K562 (cell line): ENCODE measurements at regions not wholly inside any gene's neighbourhood (a gene's known extent, or its start where the extent isn't known, plus 50 kb on each side); places are given as distances from the start of the nearest gene placed in this dataset.

ENCODE experiments used
- ATAC-seq: fragments of 200-7000 bp; cut with Tn5 transposase; 3 replicates; pipeline ENCODE4 v1.9.1; 2020; ENCODE audit warnings: moderate library complexity
- BruUV-seq: library from RNA; stranded (reverse); fragments of 400-500 nt; replicated peaks from 2 replicates; lab custom pipeline; 2021; lab: Mats Ljungman, UMichigan
- CTCF ChIA-PET: fragments of 300-600 bp; formaldehyde crosslinking; extraction: SDS; loops from one replicate; lab custom pipeline; 2021; ENCODE audit warnings: low intra/inter-chr PET ratio; lab: Yijun Ruan, JAX
- POLR2A ChIA-PET: fragments of 300-600, 350-650 bp; sonication (Branson Sonifier 250); formaldehyde crosslinking; extraction: SDS; loops from one replicate; lab custom pipeline; 2021; ENCODE audit warnings: antibody characterized with exemption, inconsistent platforms; lab: Yijun Ruan, JAX
- DNase-seq, 4 experiments: peaks; one replicate each; pipeline versions ENCODE4 v3.0.0 to v3.0.0-alpha.2; 2011 to 2018; ENCODE audit warnings: low spot score in 3 of 4, mixed read lengths in 3 of 4; ENCODE audit errors: extremely low read depth in 1 of 4
- FAIRE-seq: peaks from 2 replicates; lab custom pipeline; 2011; peaks lifted over from hg19 to GRCh38; lab: Jason Lieb, UNC
- H2AFZ ChIP-seq: 2 replicates; pipeline ENCODE4 v1.6.0; 2011; ENCODE audit warnings: low read depth, low read length, control low read depth, inconsistent platforms
- H3K27ac ChIP-seq: fragments of 200-600 bp; 3 replicates; pipeline ENCODE4 v1.8.0; 2011; ENCODE audit warnings: low read depth, mild to moderate bottlenecking, control low read depth, inconsistent platforms, low read length, moderate library complexity, mixed read lengths; ENCODE audit errors: extremely low read depth
- H3K27me3 ChIP-seq, 2 experiments: fragments of 300-600 bp in 1 of 2; 2 replicates in 1 of 2; 3 replicates in 1 of 2; pipeline versions ENCODE4 v1.6.0 to v1.8.0; 2011; ENCODE audit warnings: inconsistent platforms in 2 of 2, low read length in 2 of 2, mild to moderate bottlenecking in 1 of 2, mixed read lengths in 1 of 2, moderate library complexity in 1 of 2; ENCODE audit not compliant: control insufficient read depth in 2 of 2, insufficient read depth in 2 of 2
- H3K36me3 ChIP-seq: fragments of 300-600 bp; 3 replicates; pipeline ENCODE4 v1.8.0; 2011; ENCODE audit warnings: mild to moderate bottlenecking, low read length, inconsistent platforms; ENCODE audit not compliant: control insufficient read depth, insufficient read depth
- H3K4me1 ChIP-seq, 2 experiments: fragments of 200-600 bp in 1 of 2; replicated peaks in 1 of 2; 2 replicates in 1 of 2; 3 replicates in 1 of 2; pipeline versions ENCODE4 v1.5.1 to v1.8.0; 2011; ENCODE audit warnings: inconsistent platforms in 2 of 2, low read length in 2 of 2, mild to moderate bottlenecking in 1 of 2, mixed read lengths in 1 of 2, moderate library complexity in 1 of 2; ENCODE audit not compliant: control insufficient read depth in 2 of 2, insufficient read depth in 2 of 2
- H3K4me2 ChIP-seq: 2 replicates; pipeline ENCODE4 v1.6.1; 2011; ENCODE audit warnings: low read length, control low read depth, inconsistent platforms, mixed read lengths; ENCODE audit not compliant: insufficient read depth
- H3K4me3 ChIP-seq: fragments of 200-600 bp; sonication (generic), shearing (Covaris generic); 2 replicates; pipeline ENCODE4 v1.5.1; 2016; ENCODE audit warnings: control low read depth, inconsistent platforms
- H3K79me2 ChIP-seq: fragments of 200-600 bp; 3 replicates; pipeline ENCODE4 v1.8.0; 2011; ENCODE audit warnings: low read length, inconsistent platforms; ENCODE audit not compliant: control insufficient read depth, insufficient read depth
- H3K9ac ChIP-seq, 2 experiments: 2 replicates each; pipeline versions ENCODE4 v1.6.0 to v1.6.1; 2011; ENCODE audit warnings: low read depth in 2 of 2, low read length in 2 of 2, control low read depth in 1 of 2, inconsistent platforms in 1 of 2, mild to moderate bottlenecking in 1 of 2, mixed read lengths in 1 of 2; ENCODE audit not compliant: insufficient read depth in 1 of 2
- H3K9me1 ChIP-seq: one replicate; pipeline ENCODE4 v1.6.0; 2011; ENCODE audit warnings: inconsistent platforms, mild to moderate bottlenecking, low read length, moderate library complexity; ENCODE audit not compliant: control insufficient read depth, insufficient read depth
- H3K9me3 ChIP-seq: replicated peaks from 2 replicates; pipeline ENCODE4 v1.5.1; 2011; ENCODE audit warnings: low read depth, low read length, inconsistent platforms; ENCODE audit not compliant: control insufficient read depth, insufficient read depth
- H4K20me1 ChIP-seq: replicated peaks from 2 replicates; pipeline ENCODE4 v1.6.1; 2011; ENCODE audit warnings: low read length, inconsistent platforms, mixed read lengths; ENCODE audit not compliant: control insufficient read depth, insufficient read depth
- ARID4B ChIP-seq: sonication (generic); formaldehyde crosslinking; IDR thresholded peaks from 2 replicates; pipeline ENCODE4 v1.8.0; 2022; ENCODE audit warnings: mild to moderate bottlenecking, missing genetic modification reagents
- BHLHE40 ChIP-seq: IDR thresholded peaks from 2 replicates; pipeline ENCODE4 v1.6.1; 2011; ENCODE audit warnings: low read length, improper control_type of control experiment
- ELF4 ChIP-seq: fragments of 450-650 bp; formaldehyde crosslinking; IDR thresholded peaks from 2 replicates; pipeline ENCODE4 v1.4.0; 2022; ENCODE audit warnings: missing genetic modification characterization
- GTF2E2 ChIP-seq: fragments of 200-800 bp; sonication (Bioruptor generic); IDR thresholded peaks from 2 replicates; pipeline ENCODE4 v1.6.1; 2016; ENCODE audit warnings: missing genetic modification characterization, missing compliant biosample characterization
- POLR3G ChIP-seq: IDR thresholded peaks from 2 replicates; pipeline ENCODE4 v1.6.1; 2011; ENCODE audit not compliant: insufficient read length, insufficient replicate concordance; ENCODE audit errors: extremely low read depth
- PURB ChIP-seq: sonication (generic); formaldehyde crosslinking; IDR thresholded peaks from 2 replicates; pipeline ENCODE4 v1.9.0; 2021; ENCODE audit warnings: low read depth, mild to moderate bottlenecking, missing genetic modification reagents
- RBM25 ChIP-seq: fragments of 200-400 bp; formaldehyde crosslinking; IDR thresholded peaks from 2 replicates; pipeline ENCODE4 v1.6.1; 2018; ENCODE audit warnings: low read length, low read depth, moderate library complexity; ENCODE audit not compliant: severe bottlenecking
- SMAD2 ChIP-seq: fragments of 150-350 bp; IDR thresholded peaks from 2 replicates; pipeline ENCODE4 v1.6.1; 2014; ENCODE audit warnings: low read depth, mild to moderate bottlenecking, low read length
- TAF15 ChIP-seq: fragments of 200-400 bp; formaldehyde crosslinking; IDR thresholded peaks from 2 replicates; pipeline ENCODE4 v1.6.1; 2017; ENCODE audit warnings: mild to moderate bottlenecking, low read depth, low read length, moderate library complexity
- TFAP4 ChIP-seq: sonication (generic); formaldehyde crosslinking; IDR thresholded peaks from 2 replicates; pipeline ENCODE4 v1.8.0; 2022; ENCODE audit warnings: missing genetic modification reagents, mild to moderate bottlenecking, moderate library complexity, borderline replicate concordance
- XRCC3 ChIP-seq: fragments of 450-650 bp; IDR thresholded peaks from 2 replicates; pipeline ENCODE4 v1.6.1; 2017; ENCODE audit warnings: mild to moderate bottlenecking, moderate library complexity
- ZBTB1 ChIP-seq: sonication (generic); formaldehyde crosslinking; IDR thresholded peaks from 2 replicates; pipeline ENCODE4 v1.8.1; 2023; ENCODE audit warnings: missing genetic modification reagents, low read depth, mild to moderate bottlenecking, borderline replicate concordance
- ZNF232 ChIP-seq: sonication (generic); formaldehyde crosslinking; IDR thresholded peaks from 2 replicates; pipeline ENCODE4 v1.8.0; 2022; ENCODE audit warnings: mild to moderate bottlenecking, missing genetic modification reagents
- ZNF639 ChIP-seq, 2 experiments: fragments of 200-800 bp in 1 of 2; sonication (Bioruptor generic) in 1 of 2; sonication (generic) in 1 of 2; formaldehyde crosslinking in 1 of 2; IDR thresholded peaks in 1 of 2; conservative IDR thresholded peaks in 1 of 2; 2 replicates each; pipeline versions ENCODE4 v1.5.0 to v1.6.1; 2016 to 2020; ENCODE audit warnings: missing compliant biosample characterization in 1 of 2, missing genetic modification characterization in 1 of 2, missing genetic modification reagents in 1 of 2
- ZNF668 ChIP-seq: fragments of 250-450 bp; sonication (Bioruptor Pico); IDR thresholded peaks from 2 replicates; pipeline ENCODE4 v1.8.0; 2022; ENCODE audit warnings: mild to moderate bottlenecking, inconsistent platforms
- WGBS: fragments of 100-300 bp; shearing (Covaris generic); methylation state at CpG from one replicate; pipeline ENCODE4 v1.1.6; 2016; ENCODE audit warnings: low coverage, mixed read lengths; ENCODE audit not compliant: insufficient coverage; ENCODE audit errors: missing lambda C conversion rate; 5-methylcytosine and 5-hydroxymethylcytosine counted together
- in situ Hi-C: fragments of 300-500 bp; cut with MboI; formaldehyde crosslinking; loops from 4 replicates; pipeline ENCODE4 v1.15.0; 2018; ENCODE audit warnings: inconsistent platforms, mixed read lengths
- intact Hi-C: fragments of 100-400 bp; cut with micrococcal nuclease; formaldehyde crosslinking; loops from 2 replicates; pipeline ENCODE4 v1.14.2; 2022

DNA sequence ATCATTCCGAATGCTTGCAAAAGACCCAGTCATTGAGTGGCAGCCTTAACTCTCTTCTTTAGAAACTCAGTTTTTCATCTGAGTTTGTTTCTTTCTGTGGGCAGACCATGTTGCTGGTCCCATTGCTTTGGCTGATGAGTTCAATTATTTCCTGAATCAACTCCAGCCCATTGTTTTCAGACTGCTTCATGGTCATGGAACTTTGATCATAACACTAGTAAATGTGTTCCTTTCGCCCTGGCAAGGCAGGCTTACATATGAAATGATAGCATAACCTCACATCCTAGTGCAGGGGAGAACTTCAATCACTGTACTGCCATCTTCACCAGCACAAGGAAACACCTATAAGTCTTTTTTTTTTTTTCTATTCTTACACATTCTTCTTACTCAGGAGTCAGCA, 50.0 kb upstream of the DUSP10 start:
- ATAC-seq, result no peak
- BruUV-seq, result no TSS peak
- ChIA-PET CTCF (no interaction called here), POLR2A (no interaction called here)
- DNase-seq, result no peak
- Histone ChIP-seq H3K4me3 (no peak overlapping the region), H3K4me1 (no peaks in the 10 kb centered on the region), H3K9me3 (no peaks in the 10 kb centered on the region), H4K20me1 (no peaks in the 10 kb centered on the region), H3K36me3 (no peaks in the 10 kb centered on the region), H3K27ac (no peak overlapping the region), H3K4me2 (no peak overlapping the region), H3K9ac (no peak overlapping the region), H3K9me1 (no peaks in the 10 kb centered on the region), H2AFZ (no peak overlapping the region), H3K27me3 (no peaks in the 10 kb centered on the region), H3K79me2 (no peaks in the 10 kb centered on the region)
- no peak for FAIRE-seq
- 7% methylated on average over 2 of the region's 2 CpGs for WGBS
- in situ Hi-C loops (no loop called here), intact Hi-C loops (no loop called here)
- TF ChIP-seq PURB (no peak), ARID4B (no peak), ZNF668 (CRISPR knock-in tag) (no peak), RBM25 (no peak), ZBTB1 (CRISPR knock-in tag) (no peak), SMAD2 (no peak), ZNF232 (CRISPR knock-in tag) (no peak), GTF2E2 (tag) (no peak), ZNF639 (CRISPR knock-in tag; conservative IDR thresholded peaks at IDR 0.05 in 1 of 2, IDR thresholded peaks at IDR 0.05 in 1 of 2) (no peak), TAF15 (no peak), TFAP4 (CRISPR knock-in tag) (no peak), POLR3G (no peak), ELF4 (CRISPR knock-in tag) (no peak), XRCC3 (no peak), BHLHE40 (no peak)
